GM20431 (cell line): ENCODE measurements at regions not wholly inside any gene's neighbourhood (a gene's known extent, or its start where the extent isn't known, plus 50 kb on each side); places are given as distances from the start of the nearest gene placed in this dataset.

Experiments used
- in situ Hi-C: fragments of 300-500 bp; cut with MseI, MboI; formaldehyde crosslinking; loops from one replicate; pipeline ENCODE4 v1.15.0; 2020; ENCODE audit warnings: low sequenced_read_pairs; ENCODE audit not compliant: unreplicated experiment

GRCh38 chr18:78804206-78805030 is 175.2 kb upstream of the SALL3 start:
- in situ Hi-C loops = no loop called here

GRCh38 chr18:78805840-78806239 is 173.8 kb upstream of the SALL3 start:
- in situ Hi-C loops = no loop called here

- in situ Hi-C loops = no loop called here
These were observed 171.9 kb upstream of the SALL3 start for GRCh38 chr18:78807668-78808067.

GRCh38 chr18:78809845-78810244 is 169.8 kb upstream of the SALL3 start:
- in situ Hi-C loops = no loop called here

- in situ Hi-C loops = no loop called here
These were observed 168.9 kb upstream of the SALL3 start for GRCh38 chr18:78810706-78811105.

GRCh38 chr18:78812067-78812466 is 167.6 kb upstream of the SALL3 start:
- in situ Hi-C loops = no loop called here

GRCh38 chr18:78813156-78813555 is 166.5 kb upstream of the SALL3 start:
- in situ Hi-C loops = no loop called here

GRCh38 chr18:78813936-78814710 is 165.5 kb upstream of the SALL3 start:
- in situ Hi-C loops = no loop called here

GRCh38 chr18:78814766-78815165 is 164.9 kb upstream of the SALL3 start:
- in situ Hi-C loops = no loop called here

- in situ Hi-C loops = no loop called here
These were observed 163.5 kb upstream of the SALL3 start for GRCh38 chr18:78816114-78816513.

GRCh38 chr18:78816916-78817315 is 162.7 kb upstream of the SALL3 start:
- in situ Hi-C loops = no loop called here

- in situ Hi-C loops = no loop called here
These were observed 161.1 kb upstream of the SALL3 start for GRCh38 chr18:78818495-78818894.

GRCh38 chr18:78818961-78819360 is 160.7 kb upstream of the SALL3 start:
- in situ Hi-C loops = no loop called here

- in situ Hi-C loops = no loop called here
These were observed 159.3 kb upstream of the SALL3 start for GRCh38 chr18:78820161-78820834.

GRCh38 chr18:78821396-78821795 is 158.2 kb upstream of the SALL3 start:
- in situ Hi-C loops = no loop called here

- in situ Hi-C loops = no loop called here
These were observed 157.3 kb upstream of the SALL3 start for GRCh38 chr18:78822171-78822948.

GRCh38 chr18:78822949-78823285 is 156.7 kb upstream of the SALL3 start:
- in situ Hi-C loops = no loop called here

- in situ Hi-C loops = no loop called here
These were observed 154.4 kb upstream of the SALL3 start for GRCh38 chr18:78825168-78825567.

GRCh38 chr18:78826631-78827030 is 153.0 kb upstream of the SALL3 start:
- in situ Hi-C loops = no loop called here

- in situ Hi-C loops = no loop called here
These were observed 152.5 kb upstream of the SALL3 start for GRCh38 chr18:78827141-78827540.
